ENCODE measurements at regions not wholly inside any gene's neighbourhood (a gene's known extent, or its start where the extent isn't known, plus 50 kb on each side); places are given as distances from the start of the nearest gene placed in this dataset.
A peak's percentile ranks its signal among the peaks of the same experiment; 100 is the strongest.

DNA sequence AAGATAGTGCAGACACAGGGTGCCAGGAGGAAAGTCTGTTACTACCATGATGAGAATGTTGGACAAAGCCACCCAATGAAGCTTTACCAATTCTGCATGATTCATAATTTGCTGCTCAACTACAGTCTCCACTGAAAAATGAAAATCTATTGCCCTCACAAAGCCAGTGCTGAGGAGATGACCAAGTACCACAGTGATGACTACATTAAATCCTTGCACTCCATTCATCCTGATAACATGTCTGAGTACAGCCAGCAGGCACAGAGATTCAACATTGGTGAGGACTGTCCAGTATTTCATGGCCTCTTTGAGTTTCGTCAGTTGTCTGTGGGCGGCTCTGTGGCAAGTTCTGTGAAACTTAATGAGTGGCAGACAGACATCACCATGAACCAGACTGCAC lies 144.0 kb downstream of the PLCE1 start:
- no peak for FAIRE-seq
- TF ChIP-seq CTCF (IDR thresholded peaks at IDR 0.05; ENCODE audit: insufficient read depth, missing control alignments): no peak

GRCh38 chr10:94138391-94138790 lies 144.7 kb downstream of the PLCE1 start:
- DNase-seq (ENCODE audit: insufficient read length, low spot score) (no peak), FAIRE-seq (no peak)
- no peak for TF ChIP-seq CTCF (IDR thresholded peaks at IDR 0.05; ENCODE audit: insufficient read depth, missing control alignments)

More for the DNA sequence above, 144.0 kb downstream of the PLCE1 start:
- no peak for DNase-seq (ENCODE audit: insufficient read length, low spot score)

- TF ChIP-seq CTCF (IDR thresholded peaks at IDR 0.05; ENCODE audit: insufficient read depth, missing control alignments): no peak
- FAIRE-seq (no peak), DNase-seq (ENCODE audit: insufficient read length, low spot score) (no peak)
These were observed 149.5 kb downstream of the PLCE1 start for GRCh38 chr10:94143261-94143660.

DNA sequence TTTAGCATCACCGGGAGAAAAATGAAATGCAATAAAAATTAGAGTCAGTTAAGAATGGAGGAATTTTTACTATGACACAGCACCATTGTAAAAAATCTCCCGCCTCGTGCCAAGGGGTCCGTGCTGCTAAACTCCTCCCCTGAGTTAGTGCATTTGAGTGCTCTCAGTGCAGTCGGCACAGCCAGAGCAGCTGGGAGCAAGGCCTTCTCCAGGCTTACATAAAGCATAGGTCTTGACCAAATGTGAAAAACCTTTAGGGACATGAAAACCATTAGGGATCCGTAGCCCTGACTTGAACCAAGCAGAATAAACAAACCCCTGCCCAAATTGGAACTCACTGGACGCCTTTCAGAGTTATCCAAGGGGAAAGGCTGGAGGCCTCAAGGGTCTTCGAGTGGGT lies 152.6 kb downstream of the PLCE1 start:
- FAIRE-seq (no peak), DNase-seq (ENCODE audit: insufficient read length, low spot score) (no peak)
- no peak for TF ChIP-seq CTCF (IDR thresholded peaks at IDR 0.05; ENCODE audit: insufficient read depth, missing control alignments)

DNA sequence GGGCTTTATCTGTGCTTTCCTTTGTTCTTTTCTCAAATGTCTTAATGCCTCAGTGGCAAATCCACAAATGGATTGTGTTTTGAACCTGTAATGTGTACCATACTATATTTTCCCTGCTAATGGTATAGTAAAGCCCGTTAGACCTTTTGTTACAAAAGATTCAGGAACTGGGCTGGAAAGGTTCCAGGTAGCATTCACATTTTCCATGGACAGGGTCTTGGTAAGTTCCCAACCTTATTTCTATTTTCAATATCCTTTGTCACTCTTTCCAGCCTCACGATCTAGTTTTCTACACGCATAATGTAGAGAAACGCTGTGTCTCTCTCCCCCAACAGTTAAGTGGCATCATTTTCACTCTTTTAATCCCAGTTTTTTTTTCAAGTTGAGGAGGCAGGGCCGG lies 153.0 kb downstream of the PLCE1 start:
- FAIRE-seq: no peak
- no peak for DNase-seq (ENCODE audit: insufficient read length, low spot score)
- TF ChIP-seq CTCF (IDR thresholded peaks at IDR 0.05; ENCODE audit: insufficient read depth, missing control alignments): no peak

GRCh38 chr10:94149702-94150101 lies 156.0 kb downstream of the PLCE1 start:
- DNase-seq (ENCODE audit: insufficient read length, low spot score) (no peak), FAIRE-seq (no peak)
- no peak for TF ChIP-seq CTCF (IDR thresholded peaks at IDR 0.05; ENCODE audit: insufficient read depth, missing control alignments)

DNA sequence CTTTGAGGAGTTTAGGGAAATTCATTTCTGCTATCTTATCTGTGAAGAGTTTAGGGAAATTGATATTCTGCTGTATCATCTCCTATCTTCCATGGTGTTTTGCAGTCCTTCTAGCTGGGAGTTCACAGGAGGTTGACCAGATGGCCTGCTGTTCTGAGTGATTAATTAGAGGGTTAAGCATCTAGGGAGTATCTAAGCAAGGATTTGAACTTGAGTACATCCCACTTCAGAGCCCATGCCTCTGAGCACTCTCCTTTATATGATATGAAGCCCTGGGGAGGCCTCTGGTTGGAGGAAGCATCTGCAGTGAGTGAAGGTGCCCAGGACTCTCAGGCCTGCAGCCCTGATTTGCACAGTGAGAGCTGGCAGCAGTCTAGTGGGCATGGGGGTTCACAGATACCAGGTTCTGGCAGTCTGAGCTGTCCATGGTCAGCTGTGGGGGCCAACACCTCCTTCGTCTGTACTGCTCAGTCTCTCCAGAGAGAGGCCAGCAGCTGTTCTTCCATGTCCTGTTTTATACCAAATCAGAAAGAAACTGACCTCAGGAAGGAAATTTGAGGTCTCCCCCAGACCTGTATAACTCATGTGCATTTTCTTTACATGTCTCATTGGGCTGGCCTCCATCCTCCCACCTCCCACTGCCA lies 156.9 kb downstream of the PLCE1 start:
- peak; percentile 70 for FAIRE-seq
- TF ChIP-seq CTCF (IDR thresholded peaks at IDR 0.05; ENCODE audit: insufficient read depth, missing control alignments): no peak
- no peak for DNase-seq (ENCODE audit: insufficient read length, low spot score)
